Lower lobe of right lung (tissue), 2 donors: ENCODE measurements at regions not wholly inside any gene's neighbourhood (a gene's known extent, or its start where the extent isn't known, plus 50 kb on each side); places are given as distances from the start of the nearest gene placed in this dataset.
A peak's percentile ranks its signal among the peaks of the same experiment; 100 is the strongest.

Source experiments
- ATAC-seq, 2 donors: fragments of 200-7000 bp; cut with Tn5 transposase; one replicate each; pipeline ENCODE4 v1.9.1; 2020 to 2022; ENCODE audit warnings: mild to moderate bottlenecking in 2 of 2, moderate library complexity in 2 of 2
- DNase-seq: peaks from one replicate; pipeline ENCODE4 v3.0.0-alpha.2; 2020
- H3K27ac ChIP-seq: fragments of 200-600 bp; one replicate; pipeline ENCODE4 v1.8.0; 2022
- H3K27me3 ChIP-seq: fragments of 200-600 bp; one replicate; pipeline ENCODE4 v1.8.0; 2022; ENCODE audit warnings: low read depth
- H3K36me3 ChIP-seq: fragments of 200-600 bp; one replicate; pipeline ENCODE4 v1.8.0; 2022; ENCODE audit warnings: mild to moderate bottlenecking
- H3K4me1 ChIP-seq: fragments of 200-600 bp; one replicate; pipeline ENCODE4 v1.8.0; 2022
- H3K4me3 ChIP-seq: fragments of 200-600 bp; one replicate; pipeline ENCODE4 v1.8.0; 2022; ENCODE audit warnings: mild to moderate bottlenecking
- H3K9me3 ChIP-seq: fragments of 200-600 bp; one replicate; pipeline ENCODE4 v1.8.0; 2022
- intact Hi-C: fragments of 100-400 bp; cut with DNase I; formaldehyde crosslinking; loops from one replicate; pipeline ENCODE4 v1.11.0; 2022
- TF ChIP-seq, protein P1 (sequence below): fragments of 200-600 bp; IDR thresholded peaks from one replicate; pipeline ENCODE4 v1.8.0; 2022; ENCODE audit warnings: antibody characterized with exemption, mild to moderate bottlenecking
- donor health status: DM: no; HTN: yes; CAD: no; lungs with severe emphysema.

DNA sequence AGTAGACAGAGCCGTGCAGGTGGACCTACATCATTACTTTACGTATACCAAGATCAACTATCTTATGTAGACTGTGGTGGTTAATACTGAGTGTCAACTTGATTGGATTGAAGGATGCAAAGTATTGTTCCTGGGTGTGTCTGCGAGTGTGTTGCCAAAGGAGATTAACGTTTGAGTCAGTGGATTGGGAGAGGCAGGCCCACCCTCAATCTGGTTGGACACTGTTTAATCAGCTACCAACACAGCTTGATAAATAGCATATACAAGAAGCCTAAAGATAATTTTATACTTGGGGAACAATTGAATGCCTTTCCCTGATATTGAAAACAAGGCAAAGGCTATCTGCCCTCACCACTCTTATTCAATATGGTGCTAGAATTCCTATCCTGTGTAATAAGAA is 604.2 kb upstream of the ZEB2 start:
- TF ChIP-seq, protein P1, sequence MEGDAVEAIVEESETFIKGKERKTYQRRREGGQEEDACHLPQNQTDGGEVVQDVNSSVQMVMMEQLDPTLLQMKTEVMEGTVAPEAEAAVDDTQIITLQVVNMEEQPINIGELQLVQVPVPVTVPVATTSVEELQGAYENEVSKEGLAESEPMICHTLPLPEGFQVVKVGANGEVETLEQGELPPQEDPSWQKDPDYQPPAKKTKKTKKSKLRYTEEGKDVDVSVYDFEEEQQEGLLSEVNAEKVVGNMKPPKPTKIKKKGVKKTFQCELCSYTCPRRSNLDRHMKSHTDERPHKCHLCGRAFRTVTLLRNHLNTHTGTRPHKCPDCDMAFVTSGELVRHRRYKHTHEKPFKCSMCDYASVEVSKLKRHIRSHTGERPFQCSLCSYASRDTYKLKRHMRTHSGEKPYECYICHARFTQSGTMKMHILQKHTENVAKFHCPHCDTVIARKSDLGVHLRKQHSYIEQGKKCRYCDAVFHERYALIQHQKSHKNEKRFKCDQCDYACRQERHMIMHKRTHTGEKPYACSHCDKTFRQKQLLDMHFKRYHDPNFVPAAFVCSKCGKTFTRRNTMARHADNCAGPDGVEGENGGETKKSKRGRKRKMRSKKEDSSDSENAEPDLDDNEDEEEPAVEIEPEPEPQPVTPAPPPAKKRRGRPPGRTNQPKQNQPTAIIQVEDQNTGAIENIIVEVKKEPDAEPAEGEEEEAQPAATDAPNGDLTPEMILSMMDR, result no peak
- Histone ChIP-seq H3K27me3 (no peaks in the 10 kb centered on the region), H3K36me3 (no peaks in the 10 kb centered on the region), H3K4me3 (no peak overlapping the region), H3K9me3 (no peaks in the 10 kb centered on the region), H3K4me1 (no peaks in the 10 kb centered on the region), H3K27ac (no peak overlapping the region)
- DNase-seq, result no peak
- intact Hi-C loops, result no loop called here
- no peak for ATAC-seq

DNA sequence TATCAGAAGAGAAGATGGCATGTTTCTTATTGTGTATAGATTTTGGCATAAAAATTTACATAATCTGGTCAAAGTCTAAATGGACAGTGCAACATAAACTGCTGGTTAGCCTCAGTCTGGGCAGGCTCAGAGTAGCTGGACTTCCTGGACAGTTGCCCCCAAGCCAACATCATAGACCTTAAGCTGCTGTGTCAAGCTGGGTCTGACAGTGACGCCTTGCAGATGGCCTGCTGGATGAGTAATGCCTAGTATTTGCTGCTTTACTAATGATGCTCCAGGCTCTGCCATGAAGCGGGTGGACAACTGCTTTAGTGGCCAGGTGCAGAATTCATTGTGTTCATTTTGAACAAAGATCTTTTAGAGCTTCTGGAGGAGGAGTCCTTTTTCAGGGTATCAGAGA is 603.7 kb upstream of the ZEB2 start:
- no peaks in the 10 kb centered on the region for H3K9me3 ChIP-seq
- DNase-seq (peak; percentile 48), ATAC-seq (no peak)
- H3K27ac ChIP-seq, result no peak overlapping the region
- no peak overlapping the region for H3K4me3 ChIP-seq
- H3K4me1 ChIP-seq, result no peaks in the 10 kb centered on the region
- TF ChIP-seq, protein P1, result no peak
- intact Hi-C loops, result no loop called here
- no peaks in the 10 kb centered on the region for H3K27me3 ChIP-seq
- H3K36me3 ChIP-seq, result no peaks in the 10 kb centered on the region

DNA sequence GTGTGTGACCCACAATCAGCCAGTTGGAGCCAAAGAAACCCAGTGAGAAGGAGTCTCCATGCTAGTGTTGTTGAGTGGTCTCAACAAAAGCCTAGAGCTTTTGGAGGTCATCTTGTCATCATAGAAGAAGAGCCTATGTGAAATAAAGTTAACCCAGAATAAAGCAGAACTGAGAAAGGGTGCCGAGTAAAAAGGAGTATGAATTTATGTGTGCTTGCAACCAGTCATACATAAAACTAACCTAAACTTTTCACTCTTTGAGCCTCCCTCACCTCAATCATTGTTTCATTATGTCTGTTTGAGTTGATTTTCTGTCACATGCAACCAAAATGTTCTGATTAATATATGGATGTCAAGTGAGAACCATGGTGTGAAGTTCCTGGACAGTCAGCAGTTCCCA is 599.3 kb upstream of the ZEB2 start:
- no peaks in the 10 kb centered on the region for H3K4me1 ChIP-seq
- intact Hi-C loops, result no loop called here
- H3K27ac ChIP-seq, result no peak overlapping the region
- H3K36me3 ChIP-seq, result no peaks in the 10 kb centered on the region
- no peak for ATAC-seq
- TF ChIP-seq, protein P1, result no peak
- H3K27me3 ChIP-seq, result no peaks in the 10 kb centered on the region
- H3K4me3 ChIP-seq, result no peak overlapping the region
- H3K9me3 ChIP-seq, result no peaks in the 10 kb centered on the region
- DNase-seq, result no peak

DNA sequence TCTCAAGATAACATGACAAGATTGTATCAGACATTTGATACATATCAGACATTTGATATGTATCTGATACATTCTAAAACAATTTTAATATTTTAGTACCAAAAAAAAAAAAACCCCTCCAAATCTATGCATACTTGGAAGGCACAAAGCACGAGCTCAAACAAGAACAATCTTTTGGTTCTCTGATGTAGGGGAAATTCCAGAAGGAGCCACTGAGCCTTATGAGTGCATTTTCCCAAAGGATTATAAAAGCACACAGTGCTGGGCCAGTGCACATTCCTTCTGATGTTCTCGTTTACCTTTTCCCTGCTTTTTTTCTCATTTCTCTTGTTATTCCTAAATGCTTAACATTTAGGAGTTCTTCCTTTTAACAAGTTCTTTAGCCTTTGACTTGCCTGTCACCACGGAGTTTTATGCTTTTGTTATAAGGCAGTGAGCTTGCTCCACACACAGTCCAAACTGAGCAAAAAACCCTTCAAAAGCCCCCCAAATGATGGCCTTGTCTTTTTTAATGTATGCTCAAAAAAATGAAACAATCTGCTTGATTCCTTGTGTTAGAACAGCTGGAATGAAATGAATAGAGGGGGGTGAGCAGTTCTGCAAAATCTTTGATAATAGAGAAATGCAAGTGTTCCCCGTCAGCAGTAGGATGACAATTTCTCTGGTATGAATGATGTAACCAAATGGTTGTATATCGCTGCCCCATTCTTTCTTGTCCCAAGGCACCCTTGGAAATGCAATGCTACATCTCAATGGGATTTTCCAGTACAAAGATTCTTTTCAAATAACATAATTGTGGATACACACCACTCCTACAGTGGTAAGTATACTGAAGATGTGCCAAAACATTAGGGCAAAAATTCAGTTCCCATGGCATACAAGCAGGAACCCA is 597.2 kb upstream of the ZEB2 start:
- H3K4me3 ChIP-seq, result no peak overlapping the region

DNA sequence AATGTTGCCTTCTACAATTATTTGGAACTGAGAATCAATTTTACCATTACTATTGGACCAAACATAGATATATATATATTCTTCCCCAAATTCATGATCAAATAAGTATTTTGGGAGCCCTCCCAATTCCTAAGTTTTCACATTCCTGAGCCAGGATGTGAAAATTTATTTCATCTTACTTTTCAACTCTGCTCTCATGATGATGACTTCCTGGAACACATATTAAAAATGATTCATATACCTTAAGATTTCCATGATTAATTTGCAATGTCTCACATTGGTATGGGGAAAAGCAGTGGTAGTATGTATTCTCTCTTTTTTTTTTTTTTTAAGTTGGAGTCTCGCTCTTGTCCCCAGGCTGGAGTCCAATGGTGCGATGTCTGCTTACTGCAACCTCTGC is 596.1 kb upstream of the ZEB2 start:
- no peaks in the 10 kb centered on the region for H3K27me3 ChIP-seq
- H3K9me3 ChIP-seq, result no peaks in the 10 kb centered on the region
- TF ChIP-seq, protein P1, result no peak
- intact Hi-C loops, result no loop called here
- ATAC-seq (no peak), DNase-seq (no peak)
- H3K36me3 ChIP-seq, result no peaks in the 10 kb centered on the region
- H3K4me3 ChIP-seq, result no peak overlapping the region
- no peak overlapping the region for H3K27ac ChIP-seq
- H3K4me1 ChIP-seq, result no peaks in the 10 kb centered on the region

More for the DNA sequence above, 597.2 kb upstream of the ZEB2 start:
- intact Hi-C loops, result no loop called here
- Histone ChIP-seq H3K27ac (no peak overlapping the region), H3K9me3 (no peaks in the 10 kb centered on the region), H3K4me1 (no peaks in the 10 kb centered on the region), H3K27me3 (no peaks in the 10 kb centered on the region), H3K36me3 (no peaks in the 10 kb centered on the region)
- TF ChIP-seq, protein P1, result no peak
- no peak for ATAC-seq
- no peak for DNase-seq
